Mesenchymal stem cell (in vitro differentiated cells and primary cell): ENCODE measurements at regions not wholly inside any gene's neighbourhood (a gene's known extent, or its start where the extent isn't known, plus 50 kb on each side); places are given as distances from the start of the nearest gene placed in this dataset.

Experiments used
- DNase-seq: peaks from one replicate; pipeline ENCODE4 v3.0.0-alpha.2; 2013
- H2AFZ ChIP-seq: one replicate; pipeline ENCODE4 v1.6.1; 2013; ENCODE audit warnings: low read depth, mild to moderate bottlenecking, control low read depth, inconsistent platforms, low read length, moderate library complexity
- H2AK5ac ChIP-seq: 2 replicates; pipeline ENCODE4 v1.6.1; 2013; ENCODE audit warnings: low read length, moderate library complexity, mild to moderate bottlenecking, inconsistent platforms; ENCODE audit not compliant: severe bottlenecking
- H2BK120ac ChIP-seq: one replicate; pipeline ENCODE4 v1.6.1; 2013; ENCODE audit warnings: low read depth, mild to moderate bottlenecking, inconsistent platforms, low read length, moderate library complexity
- H2BK12ac ChIP-seq, 2 experiments: one replicate each; pipeline ENCODE4 v1.6.1; 2013; ENCODE audit warnings: inconsistent platforms in 2 of 2, low read length in 2 of 2, mild to moderate bottlenecking in 2 of 2, moderate library complexity in 2 of 2, control low read depth in 1 of 2
- H2BK15ac ChIP-seq: one replicate; pipeline ENCODE4 v1.6.1; 2013; ENCODE audit warnings: mild to moderate bottlenecking, low read depth, inconsistent platforms; ENCODE audit not compliant: poor library complexity, severe bottlenecking
- H2BK5ac ChIP-seq: 2 replicates; pipeline ENCODE4 v1.6.1; 2013; ENCODE audit warnings: low read depth, mild to moderate bottlenecking, low read length, control low read depth, inconsistent platforms; ENCODE audit not compliant: poor library complexity, severe bottlenecking
- H3K14ac ChIP-seq, 2 experiments: one replicate each; pipeline ENCODE4 v1.6.1; 2013; ENCODE audit warnings: inconsistent platforms in 2 of 2, low read length in 2 of 2, control low read depth in 1 of 2, mild to moderate bottlenecking in 1 of 2, moderate library complexity in 1 of 2
- H3K18ac ChIP-seq, 2 experiments: one replicate each; pipeline ENCODE4 v1.6.1; 2013; ENCODE audit warnings: inconsistent platforms in 2 of 2, low read length in 2 of 2, control low read depth in 1 of 2, low read depth in 1 of 2, mild to moderate bottlenecking in 1 of 2
- H3K23ac ChIP-seq, 2 experiments: one replicate each; pipeline ENCODE4 v1.6.1; 2013; ENCODE audit warnings: inconsistent platforms in 2 of 2, low read length in 2 of 2, mild to moderate bottlenecking in 2 of 2, moderate library complexity in 2 of 2, control low read depth in 1 of 2
- H3K27ac ChIP-seq: 2 replicates; pipeline ENCODE4 v1.5.1; 2013; ENCODE audit warnings: mild to moderate bottlenecking, moderate library complexity, low read length, control low read depth, inconsistent platforms; ENCODE audit not compliant: poor library complexity, severe bottlenecking
- H3K27me3 ChIP-seq, 2 experiments: 2 replicates each; pipeline versions ENCODE4 v1.6.1 to v1.7.0; 2013; ENCODE audit warnings: low read length in 2 of 2, mild to moderate bottlenecking in 2 of 2, moderate library complexity in 2 of 2, control low read depth in 1 of 2, inconsistent platforms in 1 of 2; ENCODE audit not compliant: control insufficient read depth in 1 of 2, insufficient read depth in 1 of 2
- H3K36me3 ChIP-seq, 2 experiments: 2 replicates each; pipeline versions ENCODE4 v1.6.1 to v1.7.0; 2013; ENCODE audit warnings: low read length in 2 of 2, control low read depth in 1 of 2, inconsistent platforms in 1 of 2, low read depth in 1 of 2, mild to moderate bottlenecking in 1 of 2; ENCODE audit not compliant: insufficient read depth in 2 of 2, control insufficient read depth in 1 of 2
- H3K4ac ChIP-seq, 2 experiments: one replicate each; pipeline ENCODE4 v1.6.1; 2013; ENCODE audit warnings: inconsistent platforms in 2 of 2, low read length in 2 of 2, mild to moderate bottlenecking in 2 of 2, moderate library complexity in 2 of 2, control low read depth in 1 of 2, low read depth in 1 of 2
- H3K4me1 ChIP-seq: 2 replicates; pipeline ENCODE4 v1.6.1; 2013; ENCODE audit warnings: low read depth, low read length, control low read depth; ENCODE audit not compliant: control insufficient read depth, insufficient read depth
- H3K4me2 ChIP-seq: 2 replicates; pipeline ENCODE4 v1.6.1; 2013; ENCODE audit warnings: low read length, mild to moderate bottlenecking, inconsistent platforms; ENCODE audit not compliant: poor library complexity, severe bottlenecking
- H3K4me3 ChIP-seq, 2 experiments: 2 replicates each; pipeline versions ENCODE4 v1.5.1 to v1.7.0; 2013; ENCODE audit warnings: low read length in 2 of 2, mild to moderate bottlenecking in 2 of 2, control low read depth in 1 of 2, low read depth in 1 of 2; ENCODE audit not compliant: insufficient read depth in 1 of 2
- H3K79me1 ChIP-seq: replicated peaks from 2 replicates; pipeline ENCODE4 v1.6.1; 2013; ENCODE audit warnings: mild to moderate bottlenecking, control low read depth, low read length, inconsistent platforms; ENCODE audit not compliant: poor library complexity, severe bottlenecking
- H3K9ac ChIP-seq: 2 replicates; pipeline ENCODE4 v1.7.0; 2013; ENCODE audit warnings: mild to moderate bottlenecking, low read length, moderate library complexity
- H3K9me3 ChIP-seq: 2 replicates; pipeline ENCODE4 v1.7.0; 2013; ENCODE audit warnings: mild to moderate bottlenecking, low read length; ENCODE audit not compliant: control insufficient read depth
- H4K8ac ChIP-seq: one replicate; pipeline ENCODE4 v1.6.1; 2013; ENCODE audit warnings: inconsistent platforms, mild to moderate bottlenecking, low read length, moderate library complexity
- H4K91ac ChIP-seq: one replicate; pipeline ENCODE4 v1.6.1; 2013; ENCODE audit warnings: mild to moderate bottlenecking, low read length, inconsistent platforms
- WGBS: methylation state at CpG from one replicate; pipeline ENCODE4 v1.1.7; 2013; ENCODE audit warnings: mixed read lengths; 5-methylcytosine and 5-hydroxymethylcytosine counted together

- no peak overlapping the region for H3K4me2 ChIP-seq
- H3K4me3 ChIP-seq = no peak overlapping the region
- no peaks in the 10 kb centered on the region for H3K79me1 ChIP-seq
- WGBS = 83% methylated on average over 35 of the region's 35 CpGs
- no peak overlapping the region for H2BK15ac ChIP-seq
- H3K27ac ChIP-seq = no peak overlapping the region
- H2AFZ ChIP-seq = no peak overlapping the region
- H4K8ac ChIP-seq = no peak overlapping the region
- no peak overlapping the region for H2BK12ac ChIP-seq
- H2BK5ac ChIP-seq = no peak overlapping the region
- no peak overlapping the region for H4K91ac ChIP-seq
- H3K9ac ChIP-seq = no peak overlapping the region
- no peak overlapping the region for H3K4ac ChIP-seq
- H2AK5ac ChIP-seq = no peak overlapping the region
- no peaks in the 10 kb centered on the region for H3K9me3 ChIP-seq
- H3K14ac ChIP-seq = no peak overlapping the region
- no peak overlapping the region for H3K23ac ChIP-seq
- H2BK120ac ChIP-seq = no peak overlapping the region
- no peak overlapping the region for H3K18ac ChIP-seq
- no peaks in the 10 kb centered on the region for H3K4me1 ChIP-seq
- DNase-seq = no peak
- H3K27me3 ChIP-seq = peaks cover 43 to 99% of the 10 kb centered on the region in 2 experiments
- no peaks in the 10 kb centered on the region for H3K36me3 ChIP-seq
Observed at GRCh38 chr4:3860061-3860912, 94.1 kb downstream of the ADRA2C start.

- Histone ChIP-seq H2BK120ac (no peak overlapping the region), H4K8ac (no peak overlapping the region), H3K4me1 (no peaks in the 10 kb centered on the region), H4K91ac (peak overlapping the region; percentile 7), H3K18ac (no peak overlapping the region), H3K27me3 (peaks cover 38 to 95% of the 10 kb centered on the region in 2 experiments), H3K9ac (no peak overlapping the region), H3K4ac (no peak overlapping the region), H2AK5ac (no peak overlapping the region), H3K4me2 (no peak overlapping the region), H2BK12ac (no peak overlapping the region), H3K14ac (no peak overlapping the region), H3K23ac (no peak overlapping the region), H3K36me3 (no peaks in the 10 kb centered on the region), H3K9me3 (no peaks in the 10 kb centered on the region), H3K79me1 (no peaks in the 10 kb centered on the region), H2BK15ac (no peak overlapping the region), H3K27ac (no peak overlapping the region), H2BK5ac (no peak overlapping the region), H2AFZ (no peak overlapping the region), H3K4me3 (no peak overlapping the region)
- no peak for DNase-seq
- 83% methylated on average over 28 of the region's 28 CpGs for WGBS
Observed at GRCh38 chr4:3860913-3861636, 94.9 kb downstream of the ADRA2C start.

GRCh38 chr4:3861720-3862639 is 95.8 kb downstream of the ADRA2C start:
- Histone ChIP-seq H3K4me2 (no peak overlapping the region), H3K4ac (no peak overlapping the region), H2AK5ac (no peak overlapping the region), H2BK120ac (no peak overlapping the region), H2BK12ac (no peak overlapping the region), H3K4me1 (no peaks in the 10 kb centered on the region), H3K27me3 (peaks cover 38 to 95% of the 10 kb centered on the region in 2 experiments), H3K9me3 (no peaks in the 10 kb centered on the region), H3K79me1 (no peaks in the 10 kb centered on the region), H3K23ac (no peak overlapping the region), H3K18ac (no peak overlapping the region), H3K9ac (no peak overlapping the region), H2BK15ac (no peak overlapping the region), H2BK5ac (no peak overlapping the region), H3K14ac (no peak overlapping the region), H2AFZ (no peak overlapping the region), H3K4me3 (no peak overlapping the region), H3K27ac (no peak overlapping the region), H3K36me3 (no peaks in the 10 kb centered on the region), H4K8ac (no peak overlapping the region), H4K91ac (no peak overlapping the region)
- WGBS = 61% methylated on average over 14 of the region's 14 CpGs
- no peak for DNase-seq
